Stimulated activated CD8-positive, alpha-beta memory T cell treated with anti-CD3 and anti-CD28 coated beads, Interleukin-4, amount 100 ng/mL, for 48 hours (primary cell): ENCODE measurements at regions not wholly inside any gene's neighbourhood (a gene's known extent, or its start where the extent isn't known, plus 50 kb on each side); places are given as distances from the start of the nearest gene placed in this dataset.
"Not testable (repeated sequence)": the region's sequence is repeated elsewhere in the genome, so short reads cannot be mapped to it uniquely, and the experiment has no call there.

Experiments
- DNase-seq: peaks from one replicate; pipeline ENCODE4 v3.0.0-alpha.2; 2020

DNA sequence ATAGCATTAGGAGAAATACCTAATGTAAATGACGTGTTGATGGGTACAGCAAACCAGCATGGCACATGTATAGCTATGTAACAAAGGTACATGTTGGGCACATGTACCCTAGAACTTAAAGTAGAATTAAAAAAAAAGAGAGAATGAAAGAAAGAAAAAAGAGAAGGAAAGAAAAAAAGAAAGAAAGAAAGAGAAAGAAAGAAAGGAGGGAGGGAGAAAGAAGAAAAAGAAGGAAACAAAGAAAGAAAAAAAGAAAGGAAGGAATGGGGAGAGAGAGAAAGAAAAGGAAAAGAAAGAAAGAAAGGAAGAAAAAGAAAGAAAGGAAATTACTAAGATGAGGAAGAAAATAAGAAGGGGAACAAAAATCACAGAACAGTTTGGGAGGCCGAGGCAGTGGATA lies 925.5 kb downstream of the LRFN5 start:
- no peak for DNase-seq

GRCh38 chr14:42527141-42527540 lies 920.5 kb downstream of the LRFN5 start:
- no peak for DNase-seq

DNA sequence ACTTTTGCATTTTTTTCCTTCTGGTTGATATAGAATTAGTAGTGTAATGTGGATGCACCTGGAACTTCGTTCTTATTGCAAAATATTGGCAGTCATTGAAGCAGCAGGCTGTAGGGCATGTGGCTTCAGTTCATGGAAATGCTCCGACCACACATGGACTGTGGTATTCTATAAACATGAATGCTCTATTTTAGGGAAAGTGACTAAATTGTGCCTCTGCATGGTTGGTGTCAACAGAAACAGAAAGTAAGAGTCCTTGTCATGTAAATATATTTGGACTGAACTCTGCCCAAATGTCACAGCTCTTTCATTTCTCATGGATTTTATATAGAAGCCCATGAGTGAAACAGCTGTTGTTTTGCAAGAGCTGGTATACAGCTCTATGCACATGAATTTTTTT lies 917.0 kb downstream of the LRFN5 start:
- no peak for DNase-seq

DNA sequence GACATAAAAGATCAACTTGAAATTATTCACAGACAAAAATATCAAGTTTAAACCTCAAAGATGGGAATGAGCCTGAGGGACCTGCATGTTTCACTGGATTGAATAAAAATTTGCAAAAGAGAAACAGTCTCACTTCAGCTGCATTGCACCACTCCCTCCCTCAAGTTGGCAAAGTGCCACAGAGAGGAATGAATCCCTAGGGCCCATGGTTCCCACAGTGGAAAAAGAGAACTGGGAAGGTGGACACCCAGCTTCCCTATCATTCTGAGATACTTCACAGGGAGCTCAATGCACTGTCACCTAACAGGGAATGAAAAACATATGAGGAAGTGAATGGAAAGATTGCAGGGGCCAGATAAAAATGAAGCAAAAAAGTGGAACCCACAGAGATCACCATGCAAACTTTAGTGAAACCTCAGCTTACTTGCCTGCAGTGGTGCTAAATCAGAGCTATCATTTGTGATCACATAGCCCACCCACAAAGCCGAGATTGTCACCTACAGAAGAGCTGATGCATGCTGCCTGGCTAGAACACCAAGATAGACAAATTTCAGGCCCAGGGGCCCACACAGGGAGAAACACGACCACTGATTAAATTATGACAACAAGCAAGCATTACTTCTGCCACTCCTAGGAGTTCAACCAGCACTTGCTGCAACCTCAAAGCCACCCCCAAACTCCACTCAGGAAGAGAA lies 911.3 kb downstream of the LRFN5 start:
- DNase-seq, result no peak

DNA sequence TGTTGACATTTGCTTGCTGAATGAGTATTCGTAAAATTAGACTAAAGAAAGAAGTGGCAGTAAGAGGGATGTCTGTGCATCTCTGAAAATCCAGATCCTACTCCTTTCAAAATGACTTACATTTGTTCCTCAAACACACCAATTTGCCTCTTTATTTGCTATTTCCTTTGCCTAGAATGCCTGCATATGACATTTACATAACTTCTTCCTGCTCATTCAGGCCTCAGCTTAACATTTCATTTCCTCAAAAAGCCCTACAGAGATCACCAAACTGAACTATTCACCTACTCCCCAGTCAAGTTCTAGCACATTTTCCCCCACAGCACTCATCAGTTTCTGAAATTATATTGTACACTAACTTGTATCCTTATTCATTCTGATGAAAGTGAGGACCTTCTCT lies 907.2 kb downstream of the LRFN5 start:
- DNase-seq, result no peak

DNA sequence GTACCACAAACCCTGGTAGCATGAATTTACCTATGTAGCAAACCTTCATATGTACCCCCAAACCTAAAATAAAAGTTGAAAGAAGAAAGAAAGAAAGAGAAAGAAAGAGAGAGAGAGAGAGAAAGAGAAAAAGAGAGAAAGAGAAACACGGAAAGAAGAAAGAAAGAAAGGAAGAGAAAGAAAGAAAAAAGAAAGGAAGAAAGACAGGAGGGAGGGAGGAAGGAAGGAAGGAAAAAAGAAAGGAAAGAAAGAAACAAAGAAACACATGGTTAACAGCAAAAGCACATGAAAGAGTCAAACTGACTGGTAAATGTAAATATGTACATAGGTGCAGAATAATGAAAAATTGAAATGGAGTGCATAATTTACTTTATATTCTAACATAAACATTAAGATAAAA lies 903.4 kb downstream of the LRFN5 start:
- no peak for DNase-seq

- no peak for DNase-seq
Observed at GRCh38 chr14:42508209-42508946, 901.7 kb downstream of the LRFN5 start.

DNA sequence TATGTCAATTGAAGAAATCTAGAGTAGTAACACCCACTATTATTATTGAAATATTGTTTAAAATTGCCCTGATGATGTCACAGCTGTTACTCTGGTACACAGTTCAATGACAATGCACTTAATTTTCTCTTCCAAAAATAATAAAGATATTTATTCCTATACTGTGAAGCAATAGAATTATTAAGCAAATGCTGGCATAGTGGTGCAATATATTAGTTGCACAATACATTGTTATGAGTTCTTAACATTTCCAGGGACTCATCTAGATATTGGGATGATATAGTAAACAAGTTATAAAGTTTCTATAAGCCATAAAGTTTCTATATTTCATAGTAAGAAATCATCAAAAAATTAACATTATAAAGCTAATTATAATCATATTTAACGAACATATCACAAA lies 897.8 kb downstream of the LRFN5 start:
- no peak for DNase-seq

DNA sequence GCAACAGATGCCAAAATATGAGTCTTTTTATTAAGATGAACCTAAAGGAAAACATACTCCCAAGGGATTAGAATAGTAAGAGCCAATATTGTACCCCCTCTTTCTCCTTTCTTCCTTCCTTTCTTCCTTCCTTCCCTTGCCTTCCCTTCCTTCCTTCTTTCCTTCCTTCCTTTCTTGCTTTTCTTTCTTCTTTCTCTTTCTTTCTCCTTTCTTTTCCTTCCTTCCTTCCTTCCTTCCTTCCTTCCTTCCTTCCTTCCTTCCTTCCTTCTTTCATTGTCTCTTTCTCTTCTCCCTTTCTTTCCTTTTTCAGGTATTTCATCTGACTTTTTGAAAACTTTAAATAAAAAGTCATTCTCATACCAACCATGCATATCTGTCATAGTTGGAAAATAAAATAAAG lies 892.5 kb downstream of the LRFN5 start:
- no peak for DNase-seq

- no peak for DNase-seq
Observed at GRCh38 chr14:42490536-42490935, 883.9 kb downstream of the LRFN5 start.

GRCh38 chr14:42488965-42489364 lies 882.3 kb downstream of the LRFN5 start:
- no peak for DNase-seq

DNA sequence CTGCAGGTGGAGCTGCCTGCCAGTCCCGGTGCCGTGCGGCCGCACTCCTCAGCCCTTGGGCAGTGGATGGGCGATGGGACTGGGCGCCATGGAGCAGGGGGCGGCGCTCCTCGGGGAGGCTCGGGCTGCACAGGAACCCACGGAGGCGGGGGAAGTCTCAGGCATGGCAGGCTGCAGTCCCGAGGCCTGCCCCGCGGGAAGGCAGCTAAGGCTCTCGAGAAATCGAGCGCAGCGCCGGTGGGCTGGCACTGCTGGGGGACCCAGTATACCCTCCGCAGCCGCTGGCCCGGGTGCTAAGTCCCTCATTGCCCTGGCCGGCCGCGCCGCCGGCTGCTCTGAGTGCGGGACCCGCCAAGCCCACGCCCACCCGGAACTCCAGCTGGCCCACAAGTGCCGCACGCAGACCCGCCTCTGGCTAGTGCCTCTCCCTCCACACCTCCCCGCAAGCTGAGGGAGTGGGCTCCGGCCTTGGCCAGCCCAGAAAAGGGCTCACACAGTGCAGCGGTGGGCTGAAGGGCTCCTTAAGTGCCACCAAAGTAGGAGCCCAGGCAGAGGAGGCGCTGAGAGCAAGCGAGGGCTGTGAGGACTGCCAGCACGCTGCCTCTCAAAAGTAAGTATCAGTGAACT lies 875.8 kb downstream of the LRFN5 start:
- not testable (repeated sequence) for DNase-seq

DNA sequence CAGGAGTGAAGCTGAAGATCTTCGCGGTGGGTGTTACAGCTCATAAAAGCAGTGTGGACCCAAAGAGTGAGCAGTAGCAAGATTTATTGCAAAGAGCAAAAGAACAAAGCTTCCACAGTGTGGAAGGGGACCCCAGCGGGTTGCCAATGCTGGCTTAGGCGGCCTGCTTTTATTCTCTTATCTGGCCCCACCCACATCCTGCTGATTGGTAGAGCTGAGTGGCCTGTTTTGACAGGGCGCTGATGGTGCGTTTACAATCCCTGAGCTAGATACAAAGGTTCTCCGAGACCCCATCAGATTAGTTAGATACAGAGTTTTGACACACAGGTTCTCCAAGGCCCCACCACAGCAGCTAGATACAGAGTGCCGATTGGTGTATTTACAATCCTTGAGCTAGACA lies 875.0 kb downstream of the LRFN5 start:
- DNase-seq, result not testable (repeated sequence)

- DNase-seq, result no peak
Observed at GRCh38 chr14:42480255-42480654, 873.6 kb downstream of the LRFN5 start.

DNA sequence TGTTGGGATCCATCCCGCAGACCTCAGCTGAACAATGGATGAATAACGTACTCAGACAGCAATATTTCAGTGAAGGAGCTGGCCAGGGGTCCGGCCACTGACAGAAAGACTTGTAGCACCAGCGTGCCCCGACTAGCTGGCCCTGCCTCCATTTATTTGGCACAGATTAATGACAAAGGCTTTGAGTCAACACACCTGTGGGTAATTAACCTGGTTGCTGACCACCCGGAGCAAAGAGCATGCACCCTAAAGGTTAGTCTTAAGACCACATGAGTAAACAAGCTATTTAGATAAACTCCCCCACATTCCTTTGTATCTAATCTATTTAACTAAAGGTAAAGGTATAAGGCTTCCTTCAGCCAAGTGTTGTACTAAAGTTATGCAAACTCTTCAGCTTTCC lies 868.6 kb downstream of the LRFN5 start:
- no peak for DNase-seq

- DNase-seq, result no peak
Observed at GRCh38 chr14:42470427-42470719, 863.7 kb downstream of the LRFN5 start.

DNA sequence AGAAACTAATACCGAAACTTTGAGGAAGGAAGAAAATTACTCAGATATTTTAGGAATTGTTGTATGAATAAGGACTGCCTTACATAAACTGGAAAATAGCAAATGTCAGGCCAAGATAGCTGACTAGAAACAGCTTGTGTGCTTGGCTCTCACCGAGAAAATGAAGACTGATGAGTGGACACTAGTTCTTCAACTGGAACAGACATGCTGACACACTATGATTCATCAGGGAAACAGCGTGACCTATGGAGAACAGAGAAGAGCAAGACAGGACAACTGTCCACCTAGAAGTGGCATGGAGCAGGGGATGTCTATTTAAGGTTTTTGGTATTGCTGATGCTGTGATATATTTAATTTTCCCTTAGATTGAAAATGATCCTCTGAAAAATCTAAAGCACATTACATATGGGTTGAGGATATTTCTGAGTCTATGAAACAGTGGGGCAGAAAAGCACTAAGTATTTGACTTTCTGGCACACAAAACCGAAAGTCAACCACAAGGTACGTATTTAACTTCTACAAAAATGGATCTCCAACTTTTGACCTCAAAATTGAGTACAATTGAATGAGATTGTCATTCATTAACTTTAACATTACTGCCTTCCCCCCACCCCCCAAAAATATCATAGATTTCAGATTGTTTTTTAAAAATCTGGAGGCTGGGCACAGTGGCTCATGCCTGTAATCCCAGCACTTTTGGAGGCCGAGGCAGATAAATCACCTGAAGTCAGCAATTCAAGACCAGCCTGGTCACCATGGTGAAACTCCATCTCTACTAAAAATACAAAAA lies 863.2 kb downstream of the LRFN5 start:
- no peak for DNase-seq

- no peak for DNase-seq
Observed at GRCh38 chr14:42460673-42461072, 854.0 kb downstream of the LRFN5 start.

DNA sequence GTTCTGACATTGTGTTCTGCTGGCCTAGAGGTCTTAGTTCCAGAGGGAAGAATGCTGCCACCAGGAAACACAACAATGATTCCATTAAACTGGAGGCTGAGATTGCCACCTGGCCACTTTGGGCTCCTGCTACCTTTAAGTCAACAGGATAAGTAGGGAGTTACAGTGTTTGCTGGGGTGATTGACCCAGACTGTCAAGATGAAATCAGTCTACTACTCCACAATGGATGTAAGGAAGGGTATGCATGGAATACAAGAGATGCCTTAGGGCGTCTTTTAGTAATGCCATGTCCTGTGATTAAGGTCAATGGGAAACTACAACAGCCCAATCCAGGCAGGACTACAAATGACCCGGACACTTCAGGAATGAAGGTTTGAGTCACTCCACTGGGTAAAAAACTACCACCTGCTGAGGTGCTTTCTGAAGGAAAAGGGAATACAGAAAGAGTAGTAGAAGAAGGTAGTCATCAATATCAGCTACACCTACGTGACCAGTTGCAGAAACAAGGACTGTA lies 852.6 kb downstream of the LRFN5 start:
- no peak for DNase-seq

DNA sequence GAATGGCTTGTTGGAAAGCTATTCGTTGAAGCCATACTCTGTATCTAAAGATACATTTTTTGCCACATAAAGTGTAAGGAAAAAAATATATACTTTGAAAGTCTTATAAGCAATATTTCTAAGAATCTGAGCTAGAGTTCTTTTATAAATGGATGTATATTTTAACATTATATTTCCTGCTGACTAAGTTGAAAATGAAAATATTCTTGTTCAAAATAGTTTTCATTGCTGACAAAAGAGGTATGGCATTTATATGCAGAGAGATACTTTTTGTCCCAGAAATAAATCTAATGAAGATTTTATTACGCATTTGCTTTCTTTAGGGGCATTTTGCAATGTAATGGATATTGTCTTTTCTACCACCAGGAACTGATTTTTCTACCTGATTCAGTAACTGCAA lies 834.9 kb downstream of the LRFN5 start:
- DNase-seq, result no peak

GRCh38 chr14:42437809-42438208 lies 831.1 kb downstream of the LRFN5 start:
- no peak for DNase-seq

DNA sequence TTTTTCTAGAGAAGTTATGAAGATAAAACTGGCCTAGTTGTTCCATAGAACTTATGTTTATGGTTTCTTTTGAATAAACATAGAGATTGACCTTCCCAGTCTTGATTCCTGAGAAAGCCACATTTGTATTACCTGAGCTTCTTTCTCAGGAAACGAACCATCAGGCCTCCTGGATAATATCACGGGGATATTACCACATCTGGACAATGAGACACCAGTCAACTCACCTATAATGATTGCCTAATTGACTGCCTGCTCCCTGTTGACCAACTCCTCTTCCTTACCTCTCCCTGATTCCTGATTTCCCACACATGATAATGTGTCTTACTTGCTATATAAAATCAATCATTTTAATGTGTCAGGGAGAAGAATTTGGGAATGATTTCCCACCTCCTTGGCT lies 822.7 kb downstream of the LRFN5 start:
- DNase-seq, result no peak

GRCh38 chr14:42428996-42429395 lies 822.3 kb downstream of the LRFN5 start:
- DNase-seq, result no peak

DNA sequence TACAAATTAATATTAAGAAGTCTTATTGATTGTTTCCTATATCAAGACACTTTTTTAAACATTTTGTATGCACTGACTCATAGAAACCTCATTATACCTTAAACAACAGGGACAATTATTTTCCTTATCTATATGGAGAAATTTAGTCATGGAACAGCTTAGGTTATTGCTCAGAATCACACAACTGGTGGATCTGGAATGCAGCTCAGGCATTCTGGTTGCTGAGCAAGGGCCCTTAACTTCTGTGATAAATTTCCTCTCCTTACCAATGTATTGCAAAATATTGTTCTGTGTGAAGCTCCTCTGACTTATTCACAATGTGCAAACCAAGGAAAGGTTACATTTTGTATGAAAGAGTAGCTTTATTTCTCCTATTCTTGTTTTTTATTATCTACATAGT lies 817.8 kb downstream of the LRFN5 start:
- DNase-seq, result no peak
